GM19351 (cell line): ENCODE measurements at regions not wholly inside any gene's neighbourhood (a gene's known extent, or its start where the extent isn't known, plus 50 kb on each side); places are given as distances from the start of the nearest gene placed in this dataset.

Experiments
- ATAC-seq: cut with Tn5 transposase; IDR thresholded peaks from one replicate; pipeline ENCODE4 v1.9.1; 2021; ENCODE audit warnings: mild to moderate bottlenecking, moderate library complexity; ENCODE audit not compliant: unreplicated experiment

DNA sequence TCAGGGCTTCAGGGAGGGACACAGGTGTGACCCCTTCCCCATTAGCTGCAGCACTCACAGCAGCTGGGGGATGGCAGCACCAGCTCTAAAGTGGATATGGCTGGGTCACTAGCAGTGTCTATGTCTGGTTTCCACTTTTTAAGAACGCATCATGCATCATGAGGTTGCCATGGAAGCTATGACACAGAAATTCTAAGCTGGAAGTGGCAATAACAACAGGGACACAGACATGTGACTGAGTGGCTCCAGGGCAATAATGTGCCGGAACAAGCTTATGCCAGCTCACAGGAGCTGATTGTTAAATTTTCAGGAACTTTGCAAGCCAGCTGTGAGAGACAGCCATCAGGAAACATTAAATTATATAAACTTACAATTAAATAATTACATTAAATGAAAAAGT, 51.2 kb upstream of the NFASC start:
- no peak for ATAC-seq
